ENCODE measurements at regions not wholly inside any gene's neighbourhood (a gene's known extent, or its start where the extent isn't known, plus 50 kb on each side); places are given as distances from the start of the nearest gene placed in this dataset.

GRCh38 chr5:19179571-19179970 lies 808.4 kb downstream of the CDH18 start:
- no peak for TF ChIP-seq EZH2 (IDR thresholded peaks at IDR 0.05; ENCODE audit: low read length)
- no peak for TF ChIP-seq CTCF (optimal IDR thresholded peaks at IDR 0.05 in 1 of 3, IDR thresholded peaks at IDR 0.05 in 1 of 3, conservative IDR thresholded peaks at IDR 0.05 in 1 of 3; ENCODE audit: extremely low read depth in 1 of 3, insufficient read depth in 2 of 3, low read length in 3 of 3)
